Dermis microvascular lymphatic vessel endothelial cell (primary cell): ENCODE measurements at regions not wholly inside any gene's neighbourhood (a gene's known extent, or its start where the extent isn't known, plus 50 kb on each side); places are given as distances from the start of the nearest gene placed in this dataset.

Source experiments
- DNase-seq, 2 donors: peaks; one replicate each; pipeline versions ENCODE4 v3.0.0 to v3.0.0-alpha.2; 2010; ENCODE audit warnings: low read depth in 2 of 2

DNA sequence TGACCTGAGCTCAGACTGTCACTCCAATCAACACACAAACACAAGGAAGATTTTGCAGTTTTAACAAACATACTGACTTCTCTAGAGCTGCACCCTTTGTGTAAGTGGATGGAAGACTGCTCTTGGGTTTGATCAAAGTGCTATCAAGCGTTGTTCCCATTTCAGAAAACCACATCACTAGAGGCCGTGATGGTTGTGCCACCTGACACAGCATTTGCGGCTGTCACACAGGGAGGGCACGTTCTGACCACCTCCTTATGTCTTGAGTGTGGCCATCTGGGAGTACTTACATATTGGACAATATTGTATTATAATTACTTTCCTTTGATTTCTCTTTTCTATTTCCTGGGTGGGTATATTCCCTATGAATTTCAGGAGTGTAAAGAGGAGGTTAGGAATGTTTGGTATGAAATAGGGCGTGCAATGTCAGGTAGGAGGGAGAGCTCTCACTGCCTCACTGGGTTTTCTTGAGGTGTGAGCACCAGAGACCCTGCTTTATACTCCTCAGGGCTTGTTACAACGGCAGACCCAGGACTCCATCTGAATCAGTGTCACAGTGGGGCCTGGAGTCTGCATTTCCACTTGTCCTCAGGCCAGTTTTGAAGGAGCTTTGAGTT lies 74.3 kb downstream of the SYNE3 start:
- DNase-seq, result no peak

DNA sequence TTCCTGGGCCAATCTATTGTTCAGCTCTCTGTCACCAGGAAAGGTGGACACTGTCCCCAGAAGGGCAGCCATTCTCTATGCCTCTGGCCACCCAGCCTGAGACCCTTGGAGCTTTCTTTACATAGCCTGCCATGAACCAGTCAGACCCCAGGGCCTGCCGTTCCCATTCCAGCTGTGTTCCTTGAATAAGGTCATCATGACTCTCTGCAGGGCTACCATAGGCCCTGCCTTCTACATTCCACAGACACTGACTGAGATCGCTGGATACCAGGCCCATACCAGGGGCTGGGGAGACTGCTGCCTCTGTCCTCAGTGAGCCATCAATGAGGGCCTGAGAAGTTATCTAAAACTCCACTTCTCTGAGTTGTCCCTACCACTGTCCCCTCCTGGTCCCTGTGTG lies 75.5 kb downstream of the SYNE3 start:
- no peak for DNase-seq

DNA sequence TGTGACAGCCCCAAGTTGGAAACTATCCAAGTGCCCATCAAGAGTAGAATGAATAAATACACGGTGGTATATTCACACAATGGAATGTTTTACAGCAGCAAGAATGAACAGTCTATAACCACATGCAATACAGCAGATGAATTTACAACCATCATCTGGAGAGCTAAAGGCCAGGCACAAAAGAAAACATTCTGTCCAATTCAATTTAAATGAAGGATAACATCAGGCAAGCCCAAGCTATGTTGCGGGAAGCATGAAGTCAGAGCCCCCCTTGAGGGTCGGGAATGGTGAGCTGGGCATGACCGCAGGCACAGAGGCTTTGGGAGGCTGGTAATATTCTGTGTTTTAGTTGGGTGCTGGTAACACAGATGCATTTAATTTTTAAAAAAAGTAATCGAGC lies 76.0 kb downstream of the SYNE3 start:
- DNase-seq, result no peak

DNA sequence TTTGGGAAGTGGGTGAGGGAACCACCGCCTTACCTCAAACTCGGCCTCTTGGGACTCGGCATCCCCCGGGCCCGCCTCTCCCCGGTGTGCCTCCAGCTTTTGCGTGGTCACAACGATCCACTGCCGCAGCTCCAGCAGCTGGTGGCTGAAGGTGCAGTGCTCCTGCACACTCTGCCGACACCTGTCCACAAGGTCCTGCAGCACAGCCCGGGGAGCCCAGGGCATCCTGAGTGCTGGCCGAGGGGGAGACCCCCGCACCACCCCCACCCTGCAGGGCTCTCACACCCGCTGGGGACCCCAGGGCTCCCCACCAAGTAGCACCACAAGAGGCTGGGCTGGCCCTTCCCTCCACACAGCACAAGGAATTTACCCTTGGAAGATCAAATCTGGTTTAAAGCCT lies 76.6 kb downstream of the SYNE3 start:
- DNase-seq, result no peak

DNA sequence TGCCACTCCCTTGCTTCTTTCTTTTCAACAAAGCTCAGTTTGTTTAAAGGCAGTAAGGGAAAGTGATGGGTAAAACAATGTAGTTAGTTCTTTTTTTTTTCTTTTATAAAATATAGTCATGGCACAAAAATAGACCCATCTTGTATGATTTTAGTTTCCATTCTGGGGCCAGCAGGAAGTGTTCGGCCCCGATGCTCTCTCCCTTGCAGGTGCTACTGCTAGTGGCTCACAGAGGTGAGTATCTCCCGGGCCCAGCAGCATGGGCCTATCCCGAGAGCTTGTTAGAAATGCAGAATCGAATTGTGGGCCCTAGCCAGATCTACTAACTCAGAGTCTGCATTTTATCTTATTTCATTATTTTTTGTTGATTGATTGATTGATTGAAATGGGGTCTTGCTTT lies 78.7 kb downstream of the SYNE3 start:
- DNase-seq, result no peak

DNA sequence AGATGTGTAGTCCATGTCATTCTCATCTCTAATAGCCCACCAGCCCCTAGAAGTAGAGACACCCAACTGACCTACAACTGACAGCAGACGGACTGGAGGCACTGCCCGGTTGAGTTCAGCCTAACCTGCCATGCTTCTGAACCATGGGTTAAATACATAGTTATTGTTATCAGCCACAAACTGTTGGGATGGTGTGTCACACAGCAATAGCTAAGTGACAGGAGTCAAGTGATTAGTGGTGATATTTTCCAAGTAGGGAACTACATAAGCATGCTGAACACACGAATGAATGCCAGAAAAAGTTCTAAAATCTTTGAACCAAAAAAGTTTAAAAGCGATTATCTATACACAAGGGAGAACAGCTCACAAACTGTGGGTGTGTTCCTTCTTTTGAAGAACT lies 80.1 kb downstream of the SYNE3 start:
- no peak for DNase-seq

DNA sequence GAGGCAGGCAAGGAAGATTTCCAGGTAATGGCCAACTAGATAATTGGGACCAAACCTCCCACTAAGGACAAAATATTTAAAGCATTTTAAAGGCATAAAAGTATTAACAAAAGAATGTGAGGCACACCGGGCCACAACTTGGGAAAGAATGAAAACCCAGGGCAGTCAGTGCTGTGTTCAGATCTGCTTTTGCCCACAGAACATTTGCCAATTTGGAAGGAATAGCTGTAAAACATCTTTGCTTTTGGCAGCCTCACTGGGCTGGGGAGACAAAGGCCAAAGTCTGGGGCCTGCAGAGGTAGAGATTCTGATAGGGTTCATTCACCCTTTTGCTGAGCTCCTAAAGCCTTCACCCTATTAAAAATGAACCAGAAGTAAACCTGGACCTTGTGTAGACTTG lies 82.3 kb downstream of the SYNE3 start:
- no peak for DNase-seq

DNA sequence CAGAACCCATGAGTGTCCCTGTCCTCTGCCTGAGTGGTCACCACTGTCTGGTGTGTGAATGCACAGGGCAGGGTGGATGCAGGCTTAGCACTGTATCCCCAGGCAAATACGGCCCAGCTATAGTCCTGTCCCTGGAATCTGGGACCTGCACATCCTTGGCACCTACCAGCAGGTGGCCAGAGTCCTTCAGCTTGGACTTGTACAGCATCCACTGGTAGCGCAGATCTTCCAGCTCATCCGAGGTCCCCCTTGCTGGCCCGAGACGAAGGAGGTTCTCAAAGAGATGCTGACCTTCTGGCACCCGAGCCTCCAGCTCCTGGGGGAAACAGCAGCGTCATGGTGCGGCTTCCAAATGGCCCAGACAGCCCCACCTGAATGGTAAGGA lies 83.4 kb downstream of the SYNE3 start:
- DNase-seq, result no peak

DNA sequence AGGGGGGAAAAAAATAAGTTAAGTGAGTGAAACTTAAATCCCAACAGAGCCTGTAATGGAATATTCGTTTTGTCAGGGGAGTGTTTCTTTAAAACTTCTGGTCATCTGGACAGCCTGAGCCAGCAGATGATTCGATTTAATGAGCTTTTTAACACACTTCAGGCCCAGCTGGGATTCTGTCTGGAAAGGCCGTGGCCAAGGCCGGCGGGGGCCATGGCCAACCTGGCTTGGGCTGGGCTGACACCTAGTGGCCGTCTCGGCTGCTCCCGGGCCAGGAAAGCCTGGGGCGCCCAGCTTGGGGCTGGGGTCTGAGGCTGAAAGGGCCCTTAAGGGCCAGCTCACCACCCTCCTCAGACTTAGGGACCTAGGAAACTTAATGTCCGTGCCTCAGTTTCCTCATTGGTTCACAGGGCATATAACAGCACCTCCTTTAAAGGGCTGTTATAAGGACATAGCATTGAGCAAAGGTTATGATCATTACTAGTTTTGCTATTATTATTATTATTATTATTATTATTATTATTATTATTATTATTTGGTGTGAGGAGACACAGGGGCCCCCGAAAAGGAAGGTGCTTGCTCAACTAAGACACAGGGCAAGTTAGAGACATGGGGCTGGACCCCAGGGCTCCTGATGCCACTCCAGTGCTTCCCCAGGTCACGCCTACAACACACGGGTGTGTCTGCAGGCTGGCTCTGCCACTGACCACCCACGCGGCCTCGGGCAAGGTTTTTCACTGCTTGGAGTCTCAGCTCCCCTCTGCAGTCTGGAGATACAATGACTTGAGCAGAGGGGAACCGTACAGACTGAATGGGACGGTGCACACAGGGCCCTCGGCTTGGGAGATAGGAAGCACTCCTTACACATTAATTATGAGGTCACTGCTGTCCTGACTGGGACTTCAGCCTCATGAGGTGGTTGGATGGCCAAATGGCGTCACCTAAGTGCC lies 84.0 kb downstream of the SYNE3 start:
- DNase-seq, result peak in 1 of 2 donors; percentile 50

DNA sequence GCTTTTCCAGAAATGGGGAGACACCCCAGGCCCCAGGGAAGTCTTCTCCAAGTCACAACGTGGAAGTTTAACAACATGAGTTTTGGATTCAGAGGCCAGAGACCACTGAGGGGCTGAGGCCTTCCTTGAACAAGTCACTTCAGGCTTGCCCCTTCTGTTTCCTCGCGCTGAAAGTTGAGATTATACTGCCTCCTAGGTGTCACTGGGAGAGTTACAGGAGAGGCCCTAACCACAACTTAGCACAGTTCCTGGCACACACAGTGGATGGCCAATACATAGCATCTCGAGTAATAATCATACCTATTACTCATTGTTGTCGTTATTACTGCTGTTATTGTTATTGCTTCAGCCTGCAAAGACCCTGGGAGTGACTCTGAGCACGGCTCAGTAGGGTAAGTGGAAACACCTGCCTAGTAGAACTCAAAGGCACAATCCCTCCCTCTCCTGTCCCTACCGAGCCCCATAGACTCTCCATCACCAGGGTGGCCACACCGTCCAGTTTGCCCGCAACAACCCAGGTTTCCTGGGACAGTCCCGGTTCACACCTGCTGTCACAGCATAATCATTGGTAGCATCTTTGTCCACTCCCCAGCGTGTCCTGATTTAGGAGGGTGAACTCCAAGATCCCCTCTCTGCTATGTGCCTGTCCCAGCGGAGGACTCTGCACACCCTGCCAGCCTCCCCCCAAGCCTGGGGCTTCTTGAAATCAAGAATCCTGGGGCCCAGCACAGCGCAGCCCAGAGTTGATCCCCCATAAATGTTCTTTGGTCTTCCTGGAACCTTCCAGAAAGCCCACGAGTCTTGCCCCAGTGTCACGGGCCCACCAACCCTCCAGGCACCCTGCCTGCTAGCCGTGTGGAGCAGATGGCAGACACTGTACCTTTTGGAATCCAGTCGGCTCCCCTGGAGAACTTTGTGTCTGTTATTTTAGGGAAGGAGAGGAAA lies 85.0 kb downstream of the SYNE3 start:
- peak in 1 of 2 donors; percentile 22 for DNase-seq

DNA sequence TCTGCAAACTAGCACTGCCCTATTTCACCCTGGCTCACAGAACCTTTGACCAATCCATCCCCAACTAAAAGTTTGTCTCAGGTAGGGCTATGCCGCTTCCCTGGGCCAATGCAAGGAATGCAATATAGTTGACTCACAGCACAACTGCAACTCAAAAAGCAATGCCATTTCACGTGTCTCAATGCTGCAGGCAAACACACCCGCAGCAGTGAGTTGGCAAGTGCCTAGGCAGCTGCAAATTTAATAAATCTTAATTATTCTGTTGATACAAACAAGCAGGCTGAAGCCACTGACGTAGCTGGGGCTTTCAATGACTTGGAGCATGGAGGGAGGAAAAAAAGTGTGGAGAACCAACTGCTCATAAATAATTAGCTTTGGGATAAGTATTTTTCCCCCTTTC lies 87.9 kb downstream of the SYNE3 start:
- DNase-seq, result no peak

DNA sequence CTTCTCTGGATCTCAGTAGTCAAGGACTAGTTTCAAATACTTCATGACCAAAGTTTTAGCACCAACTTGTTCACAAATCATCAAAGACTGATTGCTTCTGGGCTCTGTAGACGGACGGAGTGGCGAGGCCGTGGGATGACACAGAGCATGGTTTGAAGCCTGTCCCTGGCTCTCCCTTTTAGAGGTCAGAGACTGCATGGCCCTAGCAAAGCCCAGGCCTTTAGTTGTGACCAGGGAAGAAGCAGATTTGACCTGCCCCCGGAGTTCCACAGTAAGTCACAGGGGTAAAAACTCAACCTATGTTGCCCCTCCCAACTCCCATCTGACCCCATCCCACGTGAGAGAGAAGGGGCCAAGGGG lies 90.4 kb downstream of the SYNE3 start:
- DNase-seq, result no peak

DNA sequence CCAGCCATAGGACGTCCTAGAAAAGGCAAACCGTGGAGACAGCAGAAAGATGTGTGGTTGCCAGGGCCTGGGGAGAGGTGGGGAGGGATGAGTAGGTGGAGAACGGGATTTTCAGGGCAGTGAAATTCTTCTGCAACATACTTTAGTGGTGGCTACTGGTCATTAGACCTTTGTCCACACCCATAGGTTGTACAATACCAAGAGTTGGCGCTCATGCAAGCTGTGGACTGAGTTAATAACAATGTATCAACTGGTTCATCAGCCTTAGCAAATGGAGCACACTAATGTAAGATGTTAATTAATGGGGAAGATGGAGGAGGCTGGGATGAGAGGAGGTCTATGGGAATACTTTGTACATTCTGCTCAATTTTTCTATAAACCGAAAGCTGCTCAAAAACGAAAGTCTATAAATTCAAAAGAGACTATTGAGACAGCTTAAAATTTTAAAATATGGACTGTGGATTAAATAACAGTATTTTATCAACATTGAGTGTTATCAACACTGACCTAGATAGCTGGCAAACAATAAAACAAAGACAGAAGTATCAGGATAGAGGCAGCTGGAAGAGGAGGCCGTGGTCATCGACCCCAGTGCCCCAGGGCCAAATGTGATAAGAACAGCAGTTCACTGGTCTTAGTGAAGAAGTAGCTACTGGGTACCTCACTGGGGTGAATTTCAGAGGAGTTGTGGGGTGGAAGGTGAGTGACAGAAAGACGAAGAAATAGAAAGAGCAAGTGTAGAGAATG lies 90.9 kb downstream of the SYNE3 start:
- no peak for DNase-seq

DNA sequence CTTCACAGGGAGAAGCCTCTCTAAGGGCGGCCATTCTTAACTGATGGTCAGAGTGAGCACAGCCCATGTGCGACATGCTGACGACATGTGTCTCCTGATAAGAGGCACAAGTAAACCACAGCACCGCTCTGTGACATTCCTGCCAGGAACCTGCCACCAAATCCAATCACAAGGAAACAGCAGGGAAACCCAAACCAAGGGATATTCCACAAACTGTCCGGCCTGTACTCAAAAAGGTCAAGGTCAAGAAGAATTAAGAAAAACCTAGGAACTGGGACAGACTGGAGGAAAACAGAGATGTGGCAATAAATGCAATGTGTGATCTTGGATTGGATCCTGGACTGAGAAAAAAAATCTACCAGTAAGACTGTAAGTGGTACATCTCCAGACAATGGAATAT lies 91.9 kb downstream of the SYNE3 start:
- DNase-seq, result no peak

DNA sequence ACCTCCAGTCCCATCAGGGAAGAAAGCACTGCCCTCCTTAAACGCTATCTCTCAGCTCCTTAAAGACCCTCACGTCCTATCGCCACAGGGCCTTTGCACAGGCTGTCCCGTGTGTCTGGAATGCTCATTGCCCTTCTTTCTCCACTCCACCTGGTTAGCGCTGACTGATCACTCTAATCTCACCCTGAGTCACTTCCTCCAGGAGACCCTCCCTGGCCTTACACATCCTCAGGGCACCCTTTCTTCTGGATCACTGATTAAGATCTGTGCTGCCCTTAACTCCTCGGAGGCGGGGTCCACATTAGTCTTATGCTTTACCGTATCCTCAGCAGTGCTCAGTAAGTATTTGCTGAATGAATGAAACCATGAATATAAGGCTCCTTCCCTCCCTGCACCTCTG lies 94.7 kb downstream of the SYNE3 start:
- no peak for DNase-seq

DNA sequence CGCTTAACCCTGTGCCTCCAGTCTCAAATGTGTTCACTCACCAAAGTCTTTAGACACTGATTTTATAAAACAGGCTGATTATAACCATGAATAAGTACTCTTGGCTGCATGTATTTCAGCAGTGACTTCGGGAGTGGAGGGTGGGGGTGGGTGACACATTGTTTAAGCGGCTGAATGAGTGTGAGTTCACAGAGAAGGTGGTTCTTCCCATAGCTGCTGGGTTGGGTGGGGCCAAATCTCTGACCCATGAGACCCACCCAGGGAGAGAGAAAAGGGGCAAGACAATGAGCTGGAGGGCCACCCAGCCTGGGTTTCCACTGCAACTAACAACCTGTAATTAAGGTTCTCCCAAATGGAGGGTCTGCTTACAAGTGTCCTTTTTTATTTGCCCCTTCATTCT lies 96.4 kb downstream of the SYNE3 start:
- DNase-seq, result no peak

DNA sequence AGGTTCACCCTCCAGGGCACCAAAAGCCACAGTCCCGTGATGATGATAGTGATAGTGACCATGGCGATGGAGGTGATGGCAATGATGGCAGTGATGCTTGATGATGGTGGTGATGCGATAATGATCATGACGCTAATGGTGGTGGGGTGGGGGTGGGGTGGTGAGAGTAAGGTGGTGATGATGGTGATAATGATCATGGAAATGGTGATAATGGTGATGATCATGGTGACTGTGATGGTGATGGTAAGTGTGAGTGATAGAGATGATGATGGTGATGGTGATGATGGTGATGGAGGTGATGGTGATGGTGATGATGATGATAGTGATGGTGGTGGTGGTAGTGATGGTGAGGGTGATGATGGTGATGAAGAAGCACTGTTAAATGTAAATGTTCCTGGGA lies 96.9 kb downstream of the SYNE3 start:
- no peak for DNase-seq

DNA sequence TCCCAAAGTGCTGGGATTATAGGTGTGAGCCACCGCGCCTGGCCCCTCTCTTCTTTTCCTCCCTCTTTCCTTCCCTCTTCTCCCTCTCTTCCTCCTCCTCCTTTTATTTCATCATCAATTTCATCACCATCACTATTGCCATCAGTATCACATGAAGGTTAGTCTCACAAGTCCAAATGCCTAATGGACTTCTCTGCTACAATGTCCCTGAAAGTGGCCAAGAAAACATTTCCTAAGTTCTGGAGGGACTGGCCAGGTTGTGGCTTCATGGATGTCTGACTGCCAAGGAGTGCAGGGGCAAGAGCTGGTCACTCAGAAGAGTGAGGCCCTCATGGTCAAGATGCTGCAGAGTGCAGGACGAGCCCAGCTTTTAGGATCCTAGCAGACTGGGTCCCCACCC lies 97.6 kb downstream of the SYNE3 start:
- DNase-seq, result no peak

DNA sequence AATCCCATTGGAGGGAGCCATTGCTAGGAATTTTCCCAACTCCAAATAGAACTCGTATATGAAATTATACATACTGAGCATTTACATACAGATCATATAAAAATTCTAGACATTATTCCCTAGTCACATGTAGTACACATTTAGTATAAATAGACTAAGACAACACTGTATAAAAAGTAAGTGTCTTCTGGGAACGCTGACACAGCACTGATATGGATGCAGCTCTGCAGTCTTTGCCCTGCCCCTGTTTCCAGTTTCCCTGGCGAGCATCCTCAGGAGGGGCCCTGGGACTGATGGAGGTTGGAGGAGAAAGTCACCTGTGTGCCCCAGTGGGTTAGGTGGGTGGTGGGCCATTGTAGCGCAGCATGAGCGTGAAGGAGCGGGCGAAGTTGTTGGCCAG lies 97.8 kb upstream of the CLMN start:
- DNase-seq, result no peak

DNA sequence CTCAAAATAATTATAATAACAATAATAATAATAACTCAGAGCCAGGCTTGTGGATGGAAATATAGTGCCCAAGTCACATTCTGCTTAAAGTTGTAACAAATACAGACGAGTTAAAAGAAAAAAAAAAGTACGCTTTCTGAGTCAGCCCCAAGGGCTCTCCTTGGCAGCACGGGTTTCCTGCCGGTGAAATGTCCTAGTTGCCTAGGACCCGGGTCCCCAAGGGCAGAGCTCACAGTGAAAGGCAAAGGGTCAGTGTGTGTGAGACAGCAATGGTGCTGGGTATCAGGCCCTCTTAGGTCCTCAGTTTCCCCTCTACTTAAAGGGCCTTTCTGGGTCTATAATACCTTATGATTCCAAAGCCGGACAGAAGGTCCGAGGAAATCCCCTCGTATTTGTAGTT lies 96.3 kb upstream of the CLMN start:
- DNase-seq, result no peak
